Retinal pigment epithelial cell (primary cell): ENCODE measurements at regions not wholly inside any gene's neighbourhood (a gene's known extent, or its start where the extent isn't known, plus 50 kb on each side); places are given as distances from the start of the nearest gene placed in this dataset.

ENCODE experiments used
- DNase-seq: peaks from one replicate; pipeline ENCODE4 v3.0.0-alpha.2; 2010; ENCODE audit warnings: low read depth
- H3K4me3 ChIP-seq: 2 replicates; pipeline ENCODE4 v1.5.1; 2011; ENCODE audit warnings: mild to moderate bottlenecking, low read length, control low read depth, moderate library complexity
- TF ChIP-seq, protein P1 (sequence below): conservative IDR thresholded peaks from 2 replicates; pipeline ENCODE4 v1.5.1; 2011; ENCODE audit warnings: low read depth, low read length, control low read depth, inconsistent platforms

GRCh38 chr3:105222568-105223093 lies 144.1 kb upstream of the ALCAM start:
- H3K4me3 ChIP-seq: no peak overlapping the region
- DNase-seq: no peak
- TF ChIP-seq, protein P1, sequence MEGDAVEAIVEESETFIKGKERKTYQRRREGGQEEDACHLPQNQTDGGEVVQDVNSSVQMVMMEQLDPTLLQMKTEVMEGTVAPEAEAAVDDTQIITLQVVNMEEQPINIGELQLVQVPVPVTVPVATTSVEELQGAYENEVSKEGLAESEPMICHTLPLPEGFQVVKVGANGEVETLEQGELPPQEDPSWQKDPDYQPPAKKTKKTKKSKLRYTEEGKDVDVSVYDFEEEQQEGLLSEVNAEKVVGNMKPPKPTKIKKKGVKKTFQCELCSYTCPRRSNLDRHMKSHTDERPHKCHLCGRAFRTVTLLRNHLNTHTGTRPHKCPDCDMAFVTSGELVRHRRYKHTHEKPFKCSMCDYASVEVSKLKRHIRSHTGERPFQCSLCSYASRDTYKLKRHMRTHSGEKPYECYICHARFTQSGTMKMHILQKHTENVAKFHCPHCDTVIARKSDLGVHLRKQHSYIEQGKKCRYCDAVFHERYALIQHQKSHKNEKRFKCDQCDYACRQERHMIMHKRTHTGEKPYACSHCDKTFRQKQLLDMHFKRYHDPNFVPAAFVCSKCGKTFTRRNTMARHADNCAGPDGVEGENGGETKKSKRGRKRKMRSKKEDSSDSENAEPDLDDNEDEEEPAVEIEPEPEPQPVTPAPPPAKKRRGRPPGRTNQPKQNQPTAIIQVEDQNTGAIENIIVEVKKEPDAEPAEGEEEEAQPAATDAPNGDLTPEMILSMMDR: no peak

DNA sequence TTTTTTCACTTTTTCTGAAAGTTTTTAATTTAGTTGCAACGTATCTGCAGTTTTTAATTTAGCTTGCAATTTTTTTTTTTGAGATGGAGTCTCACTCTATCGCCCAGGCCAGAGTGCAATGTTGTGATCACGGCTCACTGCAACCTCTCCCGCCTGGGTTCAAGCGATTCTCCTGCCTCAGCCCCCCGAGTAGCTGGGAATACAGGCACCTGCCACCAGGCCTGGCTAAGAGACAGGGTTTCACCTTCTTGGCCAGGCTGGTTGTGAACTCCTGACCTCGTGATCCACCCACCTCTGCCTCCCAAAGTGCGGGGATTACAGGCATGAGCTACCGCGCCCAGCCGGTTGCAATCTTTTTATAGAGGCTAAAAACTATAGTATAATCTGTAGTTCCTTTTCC lies 142.9 kb upstream of the ALCAM start:
- no peak overlapping the region for H3K4me3 ChIP-seq
- DNase-seq: no peak
- TF ChIP-seq, protein P1: no peak

- DNase-seq: no peak
- TF ChIP-seq, protein P1: no peak
- no peak overlapping the region for H3K4me3 ChIP-seq
These were observed 138.0 kb upstream of the ALCAM start for GRCh38 chr3:105228696-105229095.

DNA sequence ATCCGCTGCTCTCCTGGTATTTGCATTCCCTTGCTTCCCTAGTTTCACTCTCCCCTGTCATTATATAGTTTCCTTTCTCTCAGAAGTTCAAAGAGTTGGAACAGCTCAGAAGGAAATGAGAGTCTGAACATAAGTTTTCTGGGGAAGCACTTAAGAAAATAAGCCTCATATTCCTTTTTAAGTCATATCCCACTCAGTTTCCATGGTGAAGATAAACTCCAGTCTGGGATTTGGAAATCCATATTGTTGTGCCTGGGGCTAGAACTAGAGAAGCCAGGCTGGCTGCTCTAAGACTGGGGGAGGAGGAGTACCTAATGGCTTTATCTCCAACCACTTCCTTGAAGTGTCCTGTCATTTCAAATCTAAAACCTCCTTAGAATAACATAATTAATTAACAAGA lies 134.2 kb upstream of the ALCAM start:
- TF ChIP-seq, protein P1: no peak
- no peak for DNase-seq
- no peak overlapping the region for H3K4me3 ChIP-seq

DNA sequence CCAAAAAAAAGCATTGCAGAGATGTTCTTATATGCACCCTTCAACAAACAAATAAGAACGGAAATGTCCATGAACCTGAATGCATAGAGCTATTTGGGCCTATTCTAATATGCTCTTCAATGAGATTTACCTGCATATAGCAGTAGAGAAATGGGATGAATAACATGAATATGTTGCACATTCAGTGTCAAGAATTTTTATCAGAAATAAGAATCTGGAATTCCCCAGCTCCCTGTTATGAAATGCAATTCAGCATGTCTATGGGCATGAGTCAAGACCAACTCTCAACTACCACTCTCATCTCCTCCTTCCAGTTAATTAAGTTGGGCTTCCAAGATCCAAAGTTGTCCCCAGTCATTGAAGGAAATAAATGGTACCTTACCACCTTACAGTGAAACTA lies 133.7 kb upstream of the ALCAM start:
- TF ChIP-seq, protein P1: no peak
- H3K4me3 ChIP-seq: no peak overlapping the region
- DNase-seq: no peak

- no peak for DNase-seq
- TF ChIP-seq, protein P1: no peak
- no peak overlapping the region for H3K4me3 ChIP-seq
These were observed 131.5 kb upstream of the ALCAM start for GRCh38 chr3:105235221-105235620.

DNA sequence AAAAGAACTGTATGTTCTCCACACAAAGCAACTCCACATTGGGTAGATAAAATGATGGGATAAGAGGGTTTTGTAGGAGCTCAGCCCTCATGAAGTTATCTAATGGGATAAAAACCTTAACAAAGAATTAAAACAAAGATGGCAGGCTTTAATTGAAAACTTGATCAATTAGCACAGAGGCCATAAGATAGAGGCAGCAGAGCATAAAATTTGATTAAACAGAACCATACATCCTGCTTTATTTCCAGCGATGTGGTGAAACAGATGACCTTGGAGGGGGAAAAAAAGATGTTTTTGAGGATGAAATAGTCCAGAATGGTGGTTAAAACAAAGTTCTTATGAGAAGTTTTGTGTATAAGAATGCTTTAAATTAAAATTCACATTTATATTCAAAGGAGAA lies 130.9 kb upstream of the ALCAM start:
- DNase-seq: no peak
- TF ChIP-seq, protein P1: no peak
- no peak overlapping the region for H3K4me3 ChIP-seq
